GM12892 (cell line): ENCODE measurements at regions not wholly inside any gene's neighbourhood (a gene's known extent, or its start where the extent isn't known, plus 50 kb on each side); places are given as distances from the start of the nearest gene placed in this dataset.

Source experiments
- POLR2A ChIP-seq: IDR thresholded peaks from 2 replicates; pipeline ENCODE4 v1.6.1; 2011; ENCODE audit warnings: low read depth, low read length, control low read depth
- POLR2AphosphoS5 ChIP-seq: IDR thresholded peaks from 2 replicates; pipeline ENCODE4 v1.6.1; 2011; ENCODE audit warnings: low read depth, low read length, control low read depth
- TAF1 ChIP-seq: IDR thresholded peaks from 2 replicates; pipeline ENCODE4 v1.6.1; 2011; ENCODE audit warnings: low read depth, mild to moderate bottlenecking, control low read depth, low read length, borderline replicate concordance

GRCh38 chrX:13411496-13412207, 91.8 kb upstream of the ATXN3L start:
- TF ChIP-seq POLR2A (no peak), POLR2AphosphoS5 (no peak), TAF1 (no peak)
